Panc1 (cell line): ENCODE measurements at regions not wholly inside any gene's neighbourhood (a gene's known extent, or its start where the extent isn't known, plus 50 kb on each side); places are given as distances from the start of the nearest gene placed in this dataset.

Experiments
- ATAC-seq: fragments of 200-7000 bp; cut with Tn5 transposase; 2 replicates; pipeline ENCODE4 v1.9.1; 2020; ENCODE audit warnings: mild to moderate bottlenecking, moderate library complexity
- BruUV-seq: library from RNA; stranded (reverse); fragments of 400-500 nt; replicated peaks from 2 replicates; lab custom pipeline; 2021; lab: Mats Ljungman, UMichigan
- CTCF ChIA-PET: fragments of 300-600 bp; sonication (Branson Sonifier 250); formaldehyde crosslinking; loops from one replicate; lab custom pipeline; 2022; ENCODE audit warnings: antibody characterized with exemption; lab: Charles Lee
- POLR2A ChIA-PET: fragments of 300-600 bp; sonication (Branson Sonifier 250); formaldehyde crosslinking; loops from one replicate; lab custom pipeline; 2022; ENCODE audit warnings: antibody characterized with exemption; lab: Charles Lee
- DNase-seq: peaks from one replicate; pipeline ENCODE4 v3.0.0-alpha.2; 2010; ENCODE audit warnings: low read depth, low spot score
- H3K27ac ChIP-seq: 2 replicates; pipeline ENCODE4 v1.5.1; 2011; ENCODE audit warnings: mild to moderate bottlenecking, low read length, inconsistent platforms
- H3K27me3 ChIP-seq: fragments of 200-500 bp; sonication (Bioruptor generic); 2 replicates; pipeline ENCODE4 v1.6.0; 2014; ENCODE audit warnings: low read length, inconsistent platforms; ENCODE audit not compliant: control insufficient read depth, insufficient read depth
- H3K36me3 ChIP-seq: fragments of 200-500 bp; sonication (Bioruptor generic); 2 replicates; pipeline ENCODE4 v1.5.1; 2014; ENCODE audit warnings: inconsistent platforms, mild to moderate bottlenecking, low read length, moderate library complexity; ENCODE audit not compliant: control insufficient read depth, insufficient read depth
- H3K4me1 ChIP-seq: 2 replicates; pipeline ENCODE4 v1.5.1; 2011; ENCODE audit warnings: inconsistent platforms, mild to moderate bottlenecking, low read length, moderate library complexity; ENCODE audit not compliant: control insufficient read depth, insufficient read depth
- H3K4me3 ChIP-seq, 2 experiments: 2 replicates each; pipeline ENCODE4 v1.5.1; 2011 to 2012; ENCODE audit warnings: low read depth in 2 of 2, low read length in 2 of 2, mild to moderate bottlenecking in 2 of 2, inconsistent platforms in 1 of 2, moderate library complexity in 1 of 2
- H3K9me3 ChIP-seq: fragments of 200-500 bp; sonication (Bioruptor generic); 2 replicates; pipeline ENCODE4 v1.5.1; 2014; ENCODE audit warnings: low read depth, mild to moderate bottlenecking, inconsistent platforms, low read length, moderate library complexity; ENCODE audit not compliant: control insufficient read depth, insufficient read depth
- POLR2AphosphoS5 ChIP-seq: IDR thresholded peaks from 2 replicates; pipeline ENCODE4 v1.6.1; 2012; ENCODE audit warnings: mild to moderate bottlenecking, low read depth, low read length, moderate library complexity
- SIN3A ChIP-seq: IDR thresholded peaks from 2 replicates; pipeline ENCODE4 v1.6.1; 2012; ENCODE audit warnings: low read depth, mild to moderate bottlenecking, low read length, moderate library complexity, borderline replicate concordance; ENCODE audit not compliant: insufficient read depth
- TCF7L2 ChIP-seq: IDR thresholded peaks from 2 replicates; pipeline ENCODE4 v1.6.1; 2011; ENCODE audit warnings: mild to moderate bottlenecking, low read depth, low read length, inconsistent platforms
- in situ Hi-C: cut with HindIII; loops from 2 replicates; pipeline ENCODE4 v1.10.0; 2016; ENCODE audit warnings: low sequenced_read_pairs, low pct_unique_long_range_greater_than_20kb
- intact Hi-C: fragments of 100-400 bp; cut with micrococcal nuclease; formaldehyde crosslinking; loops from one replicate; pipeline ENCODE4 v1.10.0; 2022; ENCODE audit not compliant: unreplicated experiment
- TF ChIP-seq, protein P1 (sequence below), 2 experiments: IDR thresholded peaks; 2 replicates each; pipeline ENCODE4 v1.6.1; 2011 to 2012; ENCODE audit warnings: low read depth in 2 of 2, control low read depth in 1 of 2, low read length in 1 of 2, mild to moderate bottlenecking in 1 of 2, moderate library complexity in 1 of 2; ENCODE audit not compliant: insufficient read depth in 1 of 2
- TF ChIP-seq, protein P2 (sequence below): fragments of 450-650 bp; IDR thresholded peaks from 2 replicates; pipeline ENCODE4 v1.5.1; 2017; ENCODE audit warnings: mild to moderate bottlenecking

DNA sequence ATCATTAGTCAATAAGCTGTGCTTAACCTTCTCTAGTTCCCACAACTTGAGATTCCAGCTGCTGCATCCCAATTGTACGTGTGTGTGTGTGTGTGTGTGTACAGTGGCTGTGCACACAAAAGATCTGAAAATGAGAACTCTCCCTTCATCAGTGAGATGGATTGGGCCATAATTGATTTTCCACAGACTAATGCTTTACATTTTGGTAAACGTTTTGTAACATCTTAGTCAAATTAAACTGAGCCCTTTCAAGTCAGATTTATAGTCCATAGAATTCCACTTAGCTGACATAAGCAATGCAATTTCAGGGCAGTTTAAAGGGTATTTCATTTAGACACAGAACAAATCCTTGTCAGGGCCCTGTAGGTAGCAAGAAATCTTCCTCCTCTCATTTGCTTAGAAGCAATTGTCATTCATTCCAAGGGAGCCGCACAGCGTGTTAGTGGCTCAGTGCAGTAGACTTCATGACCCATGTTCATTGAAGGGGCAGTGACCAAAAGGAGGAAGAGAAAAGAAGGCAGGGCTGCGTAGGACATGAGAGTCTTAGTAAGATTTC, 1123.5 kb upstream of the AUTS2 start:
- ChIA-PET POLR2A (no interaction called here), CTCF (no interaction called here)
- in situ Hi-C loops = no loop called here
- H3K36me3 ChIP-seq = no peaks in the 10 kb centered on the region
- H3K9me3 ChIP-seq = no peaks in the 10 kb centered on the region
- no peak overlapping the region for H3K27ac ChIP-seq
- ATAC-seq (no peak), DNase-seq (no peak)
- H3K27me3 ChIP-seq = no peaks in the 10 kb centered on the region
- no TSS peak for BruUV-seq
- intact Hi-C loops = no loop called here
- TF ChIP-seq POLR2AphosphoS5 (no peak), TCF7L2 (no peak), SIN3A (no peak)
- TF ChIP-seq, protein P1, sequence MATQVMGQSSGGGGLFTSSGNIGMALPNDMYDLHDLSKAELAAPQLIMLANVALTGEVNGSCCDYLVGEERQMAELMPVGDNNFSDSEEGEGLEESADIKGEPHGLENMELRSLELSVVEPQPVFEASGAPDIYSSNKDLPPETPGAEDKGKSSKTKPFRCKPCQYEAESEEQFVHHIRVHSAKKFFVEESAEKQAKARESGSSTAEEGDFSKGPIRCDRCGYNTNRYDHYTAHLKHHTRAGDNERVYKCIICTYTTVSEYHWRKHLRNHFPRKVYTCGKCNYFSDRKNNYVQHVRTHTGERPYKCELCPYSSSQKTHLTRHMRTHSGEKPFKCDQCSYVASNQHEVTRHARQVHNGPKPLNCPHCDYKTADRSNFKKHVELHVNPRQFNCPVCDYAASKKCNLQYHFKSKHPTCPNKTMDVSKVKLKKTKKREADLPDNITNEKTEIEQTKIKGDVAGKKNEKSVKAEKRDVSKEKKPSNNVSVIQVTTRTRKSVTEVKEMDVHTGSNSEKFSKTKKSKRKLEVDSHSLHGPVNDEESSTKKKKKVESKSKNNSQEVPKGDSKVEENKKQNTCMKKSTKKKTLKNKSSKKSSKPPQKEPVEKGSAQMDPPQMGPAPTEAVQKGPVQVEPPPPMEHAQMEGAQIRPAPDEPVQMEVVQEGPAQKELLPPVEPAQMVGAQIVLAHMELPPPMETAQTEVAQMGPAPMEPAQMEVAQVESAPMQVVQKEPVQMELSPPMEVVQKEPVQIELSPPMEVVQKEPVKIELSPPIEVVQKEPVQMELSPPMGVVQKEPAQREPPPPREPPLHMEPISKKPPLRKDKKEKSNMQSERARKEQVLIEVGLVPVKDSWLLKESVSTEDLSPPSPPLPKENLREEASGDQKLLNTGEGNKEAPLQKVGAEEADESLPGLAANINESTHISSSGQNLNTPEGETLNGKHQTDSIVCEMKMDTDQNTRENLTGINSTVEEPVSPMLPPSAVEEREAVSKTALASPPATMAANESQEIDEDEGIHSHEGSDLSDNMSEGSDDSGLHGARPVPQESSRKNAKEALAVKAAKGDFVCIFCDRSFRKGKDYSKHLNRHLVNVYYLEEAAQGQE (IDR thresholded peaks at IDR 0.05; ENCODE audit: insufficient read depth in 1 of 2, low read depth in 2 of 2, low read length in 1 of 2) = no peak
- TF ChIP-seq, protein P2, sequence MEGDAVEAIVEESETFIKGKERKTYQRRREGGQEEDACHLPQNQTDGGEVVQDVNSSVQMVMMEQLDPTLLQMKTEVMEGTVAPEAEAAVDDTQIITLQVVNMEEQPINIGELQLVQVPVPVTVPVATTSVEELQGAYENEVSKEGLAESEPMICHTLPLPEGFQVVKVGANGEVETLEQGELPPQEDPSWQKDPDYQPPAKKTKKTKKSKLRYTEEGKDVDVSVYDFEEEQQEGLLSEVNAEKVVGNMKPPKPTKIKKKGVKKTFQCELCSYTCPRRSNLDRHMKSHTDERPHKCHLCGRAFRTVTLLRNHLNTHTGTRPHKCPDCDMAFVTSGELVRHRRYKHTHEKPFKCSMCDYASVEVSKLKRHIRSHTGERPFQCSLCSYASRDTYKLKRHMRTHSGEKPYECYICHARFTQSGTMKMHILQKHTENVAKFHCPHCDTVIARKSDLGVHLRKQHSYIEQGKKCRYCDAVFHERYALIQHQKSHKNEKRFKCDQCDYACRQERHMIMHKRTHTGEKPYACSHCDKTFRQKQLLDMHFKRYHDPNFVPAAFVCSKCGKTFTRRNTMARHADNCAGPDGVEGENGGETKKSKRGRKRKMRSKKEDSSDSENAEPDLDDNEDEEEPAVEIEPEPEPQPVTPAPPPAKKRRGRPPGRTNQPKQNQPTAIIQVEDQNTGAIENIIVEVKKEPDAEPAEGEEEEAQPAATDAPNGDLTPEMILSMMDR = no peak
- no peak overlapping the region for H3K4me3 ChIP-seq
- no peaks in the 10 kb centered on the region for H3K4me1 ChIP-seq

DNA sequence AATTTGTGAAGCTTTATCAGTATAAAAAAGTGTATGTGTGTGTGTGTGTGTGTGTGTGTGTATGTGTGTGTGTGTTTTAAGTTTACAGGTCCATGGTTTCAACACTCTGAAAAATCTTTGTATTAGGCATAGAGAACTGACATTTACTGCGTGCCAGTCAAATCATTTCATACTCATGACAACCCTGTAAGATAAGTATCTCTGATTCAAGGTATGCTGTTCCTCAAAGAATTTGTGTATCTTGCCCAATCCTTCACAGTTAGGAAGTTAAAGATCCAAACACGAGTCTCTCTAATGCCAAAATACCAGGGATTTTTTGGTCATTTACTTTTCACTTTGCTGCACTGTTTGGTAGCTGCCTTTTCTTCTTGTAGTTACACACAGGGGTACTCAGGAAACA, 1121.3 kb upstream of the AUTS2 start:
- no peaks in the 10 kb centered on the region for H3K4me1 ChIP-seq
- POLR2A ChIA-PET = no interaction called here
- in situ Hi-C loops = no loop called here
- H3K4me3 ChIP-seq = no peak overlapping the region
- H3K36me3 ChIP-seq = no peaks in the 10 kb centered on the region
- no peaks in the 10 kb centered on the region for H3K27me3 ChIP-seq
- TF ChIP-seq TCF7L2 = no peak
- TF ChIP-seq, protein P1 (IDR thresholded peaks at IDR 0.05; ENCODE audit: insufficient read depth in 1 of 2, low read depth in 2 of 2, low read length in 1 of 2) = no peak
- TF ChIP-seq, protein P2 = no peak
- no peak for TF ChIP-seq SIN3A
- TF ChIP-seq POLR2AphosphoS5 = no peak
- H3K9me3 ChIP-seq = no peaks in the 10 kb centered on the region
- ATAC-seq = no peak
- no peak overlapping the region for H3K27ac ChIP-seq
- BruUV-seq = no TSS peak
- no peak for DNase-seq
- intact Hi-C loops = no loop called here
- CTCF ChIA-PET = no interaction called here
